Fibroblast of the aortic adventitia (primary cell): ENCODE measurements at regions not wholly inside any gene's neighbourhood (a gene's known extent, or its start where the extent isn't known, plus 50 kb on each side); places are given as distances from the start of the nearest gene placed in this dataset.

Source experiments
- DNase-seq: peaks from one replicate; pipeline ENCODE4 v3.0.0-alpha.2; 2010; ENCODE audit warnings: low read depth
- H3K4me3 ChIP-seq: 2 replicates; pipeline ENCODE4 v1.5.1; 2011; ENCODE audit warnings: low read depth, mild to moderate bottlenecking, control low read depth, low read length, moderate library complexity
- TF ChIP-seq, protein P1 (sequence below): IDR thresholded peaks from 2 replicates; pipeline ENCODE4 v1.5.1; 2011; ENCODE audit warnings: mild to moderate bottlenecking, low read length, control low read depth, inconsistent platforms; ENCODE audit not compliant: insufficient read depth

- TF ChIP-seq, protein P1, sequence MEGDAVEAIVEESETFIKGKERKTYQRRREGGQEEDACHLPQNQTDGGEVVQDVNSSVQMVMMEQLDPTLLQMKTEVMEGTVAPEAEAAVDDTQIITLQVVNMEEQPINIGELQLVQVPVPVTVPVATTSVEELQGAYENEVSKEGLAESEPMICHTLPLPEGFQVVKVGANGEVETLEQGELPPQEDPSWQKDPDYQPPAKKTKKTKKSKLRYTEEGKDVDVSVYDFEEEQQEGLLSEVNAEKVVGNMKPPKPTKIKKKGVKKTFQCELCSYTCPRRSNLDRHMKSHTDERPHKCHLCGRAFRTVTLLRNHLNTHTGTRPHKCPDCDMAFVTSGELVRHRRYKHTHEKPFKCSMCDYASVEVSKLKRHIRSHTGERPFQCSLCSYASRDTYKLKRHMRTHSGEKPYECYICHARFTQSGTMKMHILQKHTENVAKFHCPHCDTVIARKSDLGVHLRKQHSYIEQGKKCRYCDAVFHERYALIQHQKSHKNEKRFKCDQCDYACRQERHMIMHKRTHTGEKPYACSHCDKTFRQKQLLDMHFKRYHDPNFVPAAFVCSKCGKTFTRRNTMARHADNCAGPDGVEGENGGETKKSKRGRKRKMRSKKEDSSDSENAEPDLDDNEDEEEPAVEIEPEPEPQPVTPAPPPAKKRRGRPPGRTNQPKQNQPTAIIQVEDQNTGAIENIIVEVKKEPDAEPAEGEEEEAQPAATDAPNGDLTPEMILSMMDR = no peak
- H3K4me3 ChIP-seq = no peak overlapping the region
- no peak for DNase-seq
These were observed 1253.9 kb downstream of the SLC16A7 start for GRCh38 chr12:60849723-60850122.

DNA sequence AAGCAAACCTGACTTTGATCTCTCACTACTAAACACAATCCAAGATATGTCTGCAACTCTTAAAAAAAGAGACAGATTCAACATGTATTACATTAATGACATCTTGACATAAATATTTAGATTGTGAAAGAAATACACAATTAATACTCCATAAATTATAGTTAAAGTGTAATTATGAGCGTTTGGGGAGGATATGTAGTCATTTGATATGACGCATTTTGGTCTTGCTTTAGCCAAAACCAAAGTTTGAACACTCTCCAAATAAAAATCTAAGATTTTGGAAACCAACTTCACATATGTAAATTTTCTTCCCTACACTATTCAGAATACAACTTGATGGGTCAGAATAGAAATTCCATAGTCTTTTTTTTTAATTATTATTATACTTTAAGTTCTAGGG is 1257.6 kb downstream of the SLC16A7 start:
- H3K4me3 ChIP-seq = no peak overlapping the region
- DNase-seq = no peak
- TF ChIP-seq, protein P1 = no peak

DNA sequence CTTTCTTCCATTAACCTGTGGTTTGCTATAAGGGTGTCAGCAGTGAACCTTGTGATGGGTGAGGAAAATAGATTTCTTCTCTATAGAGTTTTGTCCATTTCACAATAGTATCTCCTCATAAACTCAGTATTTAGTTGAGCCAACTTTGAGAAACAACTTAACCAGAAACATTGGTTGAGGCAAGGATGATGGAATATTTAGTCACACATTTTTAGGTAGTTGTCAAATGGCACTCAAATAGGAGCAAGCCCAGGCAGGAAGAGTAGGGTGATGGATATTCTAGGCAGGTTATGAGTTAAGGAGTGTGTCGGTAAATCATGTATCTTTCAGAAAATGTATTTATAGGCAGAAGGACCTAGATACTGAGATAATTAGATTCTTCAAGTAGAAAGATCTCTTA is 1267.6 kb downstream of the SLC16A7 start:
- TF ChIP-seq, protein P1 = no peak
- no peak for DNase-seq
- H3K4me3 ChIP-seq = no peak overlapping the region

DNA sequence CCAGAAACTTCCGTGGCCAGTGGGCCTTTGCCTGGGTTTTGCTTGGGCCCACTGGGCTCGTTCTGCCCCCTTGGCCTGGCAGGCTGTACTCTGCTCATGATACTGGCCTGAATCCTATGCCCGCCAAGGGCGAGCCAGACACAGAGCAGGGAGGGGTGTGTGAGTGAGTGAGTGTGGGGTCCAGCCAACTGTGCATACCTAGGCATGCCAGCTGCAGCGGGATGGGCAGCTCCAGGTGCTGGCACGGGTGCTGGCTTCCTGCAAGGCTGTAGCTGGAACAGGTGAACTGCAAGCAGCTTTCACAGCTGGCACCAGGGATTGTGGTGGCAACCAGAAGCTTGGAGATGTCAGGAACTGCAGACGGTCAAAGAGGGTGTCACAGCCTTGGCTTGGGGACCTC is 1276.4 kb downstream of the SLC16A7 start:
- TF ChIP-seq, protein P1 = no peak
- DNase-seq = no peak
- H3K4me3 ChIP-seq = no peak overlapping the region

DNA sequence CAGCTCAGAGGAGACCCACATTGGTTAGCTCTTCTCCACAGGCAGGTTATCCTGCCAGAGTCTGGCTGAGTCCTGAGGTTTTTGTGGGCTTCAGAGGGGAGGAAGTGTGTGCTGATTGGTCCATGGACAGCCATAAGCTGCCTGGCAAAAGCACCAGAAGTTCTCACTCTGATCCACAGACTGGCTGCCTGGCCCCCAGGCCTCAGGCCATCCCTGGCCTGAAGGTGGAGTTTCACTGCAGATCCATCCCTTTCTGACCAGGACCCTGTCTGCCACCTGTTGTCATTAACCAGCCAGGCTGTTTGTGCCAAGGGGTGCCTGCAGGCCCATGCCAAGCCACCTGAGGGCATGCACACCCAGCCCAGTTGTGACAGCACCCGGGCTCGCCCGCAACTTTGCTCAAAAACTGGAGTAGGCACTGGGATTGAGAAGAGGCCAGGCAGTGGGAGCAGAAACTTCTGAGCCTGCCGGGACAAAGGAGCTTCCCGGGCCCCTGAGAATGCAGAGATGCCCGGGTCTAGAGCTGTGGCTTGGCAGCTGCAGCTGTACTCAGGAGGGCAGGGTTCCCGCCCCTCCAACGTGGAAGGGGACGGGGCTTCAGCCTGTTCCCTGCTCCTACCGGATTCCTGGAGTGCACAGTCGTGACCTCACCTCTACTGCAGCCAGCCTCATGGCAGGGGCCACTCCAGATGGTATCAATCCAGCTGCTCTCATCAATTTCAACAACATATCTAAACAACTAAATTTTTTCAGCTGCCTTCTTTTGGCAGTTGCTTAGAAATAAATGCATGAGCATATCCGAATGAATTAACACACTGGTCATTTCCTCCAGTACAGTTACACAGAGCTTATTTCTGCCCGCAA is 1277.3 kb downstream of the SLC16A7 start:
- TF ChIP-seq, protein P1 = no peak
- H3K4me3 ChIP-seq = no peak overlapping the region
- no peak for DNase-seq

DNA sequence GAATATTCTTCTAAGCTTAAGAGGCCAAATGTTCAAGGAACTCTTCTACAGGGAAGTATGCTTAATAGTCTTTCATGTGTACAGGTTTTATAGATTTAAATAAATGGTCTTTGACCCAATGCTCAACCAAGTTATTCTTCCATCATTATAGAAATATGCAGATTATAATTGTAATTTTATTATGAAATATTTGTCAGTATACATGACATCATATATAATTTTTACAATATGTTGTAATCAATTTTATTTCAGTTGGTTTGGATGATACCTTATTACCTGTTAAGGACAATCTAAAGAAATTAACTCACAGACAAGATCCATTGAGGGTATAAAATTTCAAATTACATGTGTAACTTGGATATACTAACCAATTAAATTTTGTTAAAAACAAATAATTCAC is 1278.3 kb downstream of the SLC16A7 start:
- TF ChIP-seq, protein P1 = no peak
- no peak overlapping the region for H3K4me3 ChIP-seq
- DNase-seq = no peak
